ENCODE measurements at regions not wholly inside any gene's neighbourhood (a gene's known extent, or its start where the extent isn't known, plus 50 kb on each side); places are given as distances from the start of the nearest gene placed in this dataset.

- intact Hi-C loops (cut with DNase I) = no loop called here
- Histone ChIP-seq H3K27me3 (no peaks in the 10 kb centered on the region), H3K27ac (no peak overlapping the region), H3K4me3 (no peak overlapping the region), H3K4me1 (no peaks in the 10 kb centered on the region), H3K9me3 (no peaks in the 10 kb centered on the region), H3K36me3 (no peaks in the 10 kb centered on the region)
- DNase-seq = no peak
- no peak for ATAC-seq
- no peak for TF ChIP-seq CTCF (IDR thresholded peaks at IDR 0.05)
These were observed 475.2 kb downstream of the EPHA7 start for GRCh38 chr6:92944132-92944531.

DNA sequence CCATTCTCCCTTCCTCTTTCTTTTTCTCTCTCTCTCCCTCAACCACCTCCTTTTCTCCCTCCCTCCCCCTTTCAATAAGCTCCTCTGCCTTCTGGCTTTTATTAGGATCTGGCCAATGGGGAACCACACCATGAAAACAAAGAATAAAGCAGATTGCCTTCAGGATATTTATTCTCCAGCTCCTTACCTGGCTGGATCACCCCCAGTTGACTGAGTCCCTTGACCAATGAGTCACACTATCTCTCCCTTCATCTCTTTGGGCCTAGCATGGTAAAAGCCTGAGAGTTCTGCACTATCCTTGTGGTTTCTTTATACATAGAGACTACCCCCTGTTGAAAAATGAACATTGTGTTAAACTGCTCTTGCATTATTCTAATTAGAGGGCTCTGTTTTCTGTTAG lies 476.8 kb downstream of the EPHA7 start:
- Histone ChIP-seq H3K36me3 (no peaks in the 10 kb centered on the region), H3K27ac (no peak overlapping the region), H3K27me3 (no peaks in the 10 kb centered on the region), H3K4me3 (no peak overlapping the region), H3K9me3 (no peaks in the 10 kb centered on the region), H3K4me1 (no peaks in the 10 kb centered on the region)
- no peak for TF ChIP-seq CTCF (IDR thresholded peaks at IDR 0.05)
- DNase-seq (no peak), ATAC-seq (no peak)
- intact Hi-C loops (cut with DNase I) = no loop called here

DNA sequence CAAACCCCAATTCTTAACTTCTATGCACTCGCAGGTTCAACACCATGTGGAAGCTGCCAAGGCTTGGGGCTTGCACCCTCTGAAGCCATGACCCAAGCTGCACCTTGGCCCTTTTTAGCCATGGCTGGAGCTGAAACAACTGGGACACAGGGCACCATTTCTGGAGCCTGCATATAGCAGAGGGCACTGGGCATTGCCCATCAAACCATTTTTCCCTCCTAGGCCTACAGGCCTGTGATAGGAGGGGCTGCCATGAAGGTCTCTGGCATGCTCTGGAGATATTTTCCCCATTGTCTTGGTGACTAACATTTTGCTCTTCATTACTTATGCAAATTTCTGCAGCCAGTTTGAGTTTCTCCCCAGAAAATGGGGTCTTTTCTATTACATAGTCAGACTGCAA lies 484.7 kb downstream of the EPHA7 start:
- Histone ChIP-seq H3K9me3 (no peaks in the 10 kb centered on the region), H3K27me3 (no peaks in the 10 kb centered on the region), H3K36me3 (no peaks in the 10 kb centered on the region), H3K4me3 (no peak overlapping the region), H3K4me1 (no peaks in the 10 kb centered on the region), H3K27ac (no peak overlapping the region)
- DNase-seq (no peak), ATAC-seq (no peak)
- intact Hi-C loops (cut with DNase I) = no loop called here
- TF ChIP-seq CTCF (IDR thresholded peaks at IDR 0.05) = no peak

- Histone ChIP-seq H3K27ac (no peak overlapping the region), H3K36me3 (no peaks in the 10 kb centered on the region), H3K4me3 (no peak overlapping the region), H3K27me3 (no peaks in the 10 kb centered on the region), H3K9me3 (no peaks in the 10 kb centered on the region), H3K4me1 (no peaks in the 10 kb centered on the region)
- ATAC-seq = no peak
- no peak for DNase-seq
- intact Hi-C loops (cut with DNase I) = no loop called here
- no peak for TF ChIP-seq CTCF (IDR thresholded peaks at IDR 0.05)
These were observed 489.2 kb downstream of the EPHA7 start for GRCh38 chr6:92930171-92930570.

GRCh38 chr6:92922216-92922806 lies 497.0 kb downstream of the EPHA7 start:
- H3K27me3 ChIP-seq = no peaks in the 10 kb centered on the region
- no peaks in the 10 kb centered on the region for H3K9me3 ChIP-seq
- DNase-seq = no peak
- no peaks in the 10 kb centered on the region for H3K4me1 ChIP-seq
- H3K4me3 ChIP-seq = no peak overlapping the region
- no peak for ATAC-seq
- intact Hi-C loops (cut with DNase I) = no loop called here
- no peaks in the 10 kb centered on the region for H3K36me3 ChIP-seq
- no peak overlapping the region for H3K27ac ChIP-seq
- no peak for TF ChIP-seq CTCF (IDR thresholded peaks at IDR 0.05)

DNA sequence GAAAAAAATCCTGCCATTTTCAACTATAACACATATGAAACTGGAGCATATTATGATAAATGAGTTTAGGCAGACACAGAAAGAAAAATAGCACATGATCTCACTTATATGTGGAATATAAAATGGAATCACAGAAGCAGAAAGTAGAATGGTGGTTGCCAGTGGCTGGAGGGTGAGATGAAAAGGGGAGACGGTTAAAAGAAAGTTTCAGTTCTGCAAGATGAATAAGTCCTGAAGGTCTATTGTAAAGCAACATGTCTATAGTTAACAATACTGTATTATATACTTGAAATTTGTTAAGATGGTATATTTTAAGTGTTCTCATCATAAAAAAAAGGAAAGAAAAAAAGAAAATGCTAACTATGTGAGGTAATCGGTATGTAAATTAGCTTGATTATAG lies 503.9 kb downstream of the EPHA7 start:
- no peak overlapping the region for H3K4me3 ChIP-seq
- no peaks in the 10 kb centered on the region for H3K27me3 ChIP-seq
- H3K9me3 ChIP-seq = no peaks in the 10 kb centered on the region
- no peak for TF ChIP-seq CTCF (IDR thresholded peaks at IDR 0.05)
- intact Hi-C loops (cut with DNase I) = no loop called here
- no peak overlapping the region for H3K27ac ChIP-seq
- ATAC-seq (no peak), DNase-seq (no peak)
- no peaks in the 10 kb centered on the region for H3K36me3 ChIP-seq
- H3K4me1 ChIP-seq = no peaks in the 10 kb centered on the region

All from upper lobe of right lung (tissue), 1 donor.